Prostate gland (tissue), 2 donors: ENCODE measurements at regions not wholly inside any gene's neighbourhood (a gene's known extent, or its start where the extent isn't known, plus 50 kb on each side); places are given as distances from the start of the nearest gene placed in this dataset.

Experiments used
- POLR2AphosphoS5 ChIP-seq: sonication (generic); formaldehyde crosslinking; IDR thresholded peaks from one replicate; pipeline ENCODE4 v1.6.1; 2017; ENCODE audit warnings: antibody characterized with exemption
- TF ChIP-seq, protein P1 (sequence below), 4 experiments: fragments of 200-600 bp in 2 of 4; fragments of 450-650 bp in 2 of 4; sonication (generic) in 2 of 4; IDR thresholded peaks; 1 replicate in 3 of 4; 2 replicates in 1 of 4; pipeline ENCODE4 v1.5.1; 2016 to 2019; ENCODE audit warnings: antibody characterized with exemption in 4 of 4, mild to moderate bottlenecking in 2 of 4, moderate library complexity in 2 of 4

DNA sequence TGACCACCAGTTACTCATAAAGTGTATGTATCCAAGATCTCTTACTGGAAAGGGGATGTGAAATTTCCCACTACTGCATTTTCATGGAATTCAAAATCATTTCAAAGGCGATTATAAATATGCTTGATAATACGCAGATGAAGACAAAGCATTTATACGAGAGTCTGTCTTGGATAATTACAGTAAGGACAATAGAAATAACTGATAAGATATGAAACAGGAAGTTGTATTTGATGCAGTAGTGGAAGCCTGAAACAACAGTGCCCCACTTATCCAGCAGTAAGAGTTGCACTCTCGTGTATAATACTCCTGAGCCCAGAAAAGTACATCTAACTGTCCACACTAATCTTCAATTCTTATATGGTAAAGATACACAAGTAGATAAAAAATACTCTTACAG lies 188.7 kb upstream of the POU5F2 start:
- TF ChIP-seq, protein P1, sequence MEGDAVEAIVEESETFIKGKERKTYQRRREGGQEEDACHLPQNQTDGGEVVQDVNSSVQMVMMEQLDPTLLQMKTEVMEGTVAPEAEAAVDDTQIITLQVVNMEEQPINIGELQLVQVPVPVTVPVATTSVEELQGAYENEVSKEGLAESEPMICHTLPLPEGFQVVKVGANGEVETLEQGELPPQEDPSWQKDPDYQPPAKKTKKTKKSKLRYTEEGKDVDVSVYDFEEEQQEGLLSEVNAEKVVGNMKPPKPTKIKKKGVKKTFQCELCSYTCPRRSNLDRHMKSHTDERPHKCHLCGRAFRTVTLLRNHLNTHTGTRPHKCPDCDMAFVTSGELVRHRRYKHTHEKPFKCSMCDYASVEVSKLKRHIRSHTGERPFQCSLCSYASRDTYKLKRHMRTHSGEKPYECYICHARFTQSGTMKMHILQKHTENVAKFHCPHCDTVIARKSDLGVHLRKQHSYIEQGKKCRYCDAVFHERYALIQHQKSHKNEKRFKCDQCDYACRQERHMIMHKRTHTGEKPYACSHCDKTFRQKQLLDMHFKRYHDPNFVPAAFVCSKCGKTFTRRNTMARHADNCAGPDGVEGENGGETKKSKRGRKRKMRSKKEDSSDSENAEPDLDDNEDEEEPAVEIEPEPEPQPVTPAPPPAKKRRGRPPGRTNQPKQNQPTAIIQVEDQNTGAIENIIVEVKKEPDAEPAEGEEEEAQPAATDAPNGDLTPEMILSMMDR (IDR thresholded peaks at IDR 0.05): no peak
- no peak for TF ChIP-seq POLR2AphosphoS5
